ENCODE measurements at regions not wholly inside any gene's neighbourhood (a gene's known extent, or its start where the extent isn't known, plus 50 kb on each side); places are given as distances from the start of the nearest gene placed in this dataset.

DNA sequence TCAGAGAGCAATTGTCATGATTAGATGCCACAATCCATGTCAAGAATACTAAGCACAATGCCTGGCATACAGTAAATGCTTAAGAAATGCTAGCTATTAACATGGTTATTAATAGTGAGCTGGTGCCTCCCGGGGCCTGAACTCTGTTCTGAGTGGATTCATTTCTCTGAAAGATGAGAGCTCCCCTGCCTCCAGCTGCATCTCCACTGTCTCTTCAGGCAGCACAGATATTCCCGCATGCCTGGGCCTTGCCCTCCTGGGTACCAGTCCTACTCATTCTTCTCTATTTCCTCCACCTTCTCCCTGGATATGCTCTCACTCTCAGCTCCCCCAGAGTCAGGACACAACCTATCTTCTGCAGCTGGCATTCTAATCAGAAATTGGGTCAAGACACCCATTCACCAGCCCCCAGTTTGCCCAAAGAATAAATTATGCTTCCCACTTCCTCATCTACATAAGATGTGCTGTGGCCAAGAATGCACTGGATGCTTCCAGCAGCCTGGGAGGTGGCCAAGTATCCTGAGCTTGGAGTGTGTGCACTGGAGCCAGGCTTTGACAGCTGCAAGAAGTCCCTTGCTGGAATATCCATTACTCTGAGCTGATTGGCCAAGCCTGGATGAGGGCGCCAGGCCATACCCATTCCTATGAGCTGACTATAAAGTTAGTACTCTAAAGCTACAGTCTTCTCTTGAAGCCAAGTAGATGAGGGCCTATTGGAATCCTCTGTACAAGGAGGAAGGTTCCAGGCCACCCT, 669.0 kb downstream of the ACTL7B start:
- Histone ChIP-seq H3K4me1 (ENCODE audit: control insufficient read depth, insufficient read depth, low read length) (peaks cover 5% of the 10 kb centered on the region; the same call in 1 of the 2 replicates), H3K27me3 (ENCODE audit: control insufficient read depth, insufficient read depth, low read length) (no peaks in the 10 kb centered on the region), H3K4me3 (ENCODE audit: low read depth, low read length) (no peak overlapping the region), H3K9ac (ENCODE audit: low read length) (no peak overlapping the region), H3K27ac (ENCODE audit: low read depth, low read length) (no peak overlapping the region), H3K9me3 (ENCODE audit: control insufficient read depth, insufficient read depth, low read depth, low read length) (no peaks in the 10 kb centered on the region; the same call in 1 of the 2 replicates), H3K36me3 (ENCODE audit: control insufficient read depth, insufficient read depth, low read length) (no peaks in the 10 kb centered on the region)

DNA sequence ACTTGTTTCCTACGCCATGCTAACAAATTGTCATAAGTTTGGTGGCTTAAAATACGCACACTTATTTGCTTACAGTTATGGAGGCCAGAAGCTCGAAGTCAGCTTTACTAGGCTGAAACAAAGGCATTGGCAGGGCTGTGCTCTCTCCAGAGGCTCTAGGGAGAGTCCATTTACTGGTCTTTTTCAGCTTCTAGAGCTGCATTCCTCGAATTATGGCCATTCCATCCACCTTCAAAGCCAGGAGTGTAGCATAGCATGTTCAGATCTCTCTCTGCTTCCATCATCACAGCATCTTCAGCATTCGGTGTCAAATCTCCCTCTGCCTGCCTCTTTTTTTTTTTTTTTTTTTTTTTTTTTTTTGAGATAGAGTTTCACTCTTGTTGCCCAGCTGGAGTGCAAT, 670.2 kb downstream of the ACTL7B start:
- no peak overlapping the region for H3K9ac ChIP-seq (ENCODE audit: low read length)

DNA sequence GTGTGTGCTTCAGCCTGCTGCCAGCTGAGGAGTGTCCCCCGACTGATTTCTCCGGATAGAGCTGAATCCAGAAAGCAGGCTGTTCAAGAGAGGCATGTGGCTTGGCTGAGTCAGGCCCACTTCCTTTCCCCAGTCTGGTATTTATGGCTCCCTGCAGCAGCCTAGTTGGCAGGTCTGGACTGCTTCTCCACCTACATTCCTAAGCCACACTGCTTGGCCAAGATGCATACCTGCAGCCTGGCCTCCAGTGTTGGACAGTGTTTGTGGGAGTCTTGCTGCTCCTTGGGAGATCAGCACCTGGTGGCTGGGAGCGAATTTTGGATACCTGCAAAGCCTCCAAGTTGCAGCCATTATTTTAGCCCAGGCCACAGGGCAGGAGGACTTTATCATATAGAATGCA, 670.8 kb downstream of the ACTL7B start:
- Histone ChIP-seq H3K9ac (ENCODE audit: low read length) (no peak overlapping the region), H3K4me1 (ENCODE audit: control insufficient read depth, insufficient read depth, low read length) (peaks cover 5% of the 10 kb centered on the region; the same call in 1 of the 2 replicates), H3K4me3 (ENCODE audit: low read depth, low read length) (no peak overlapping the region), H3K27ac (ENCODE audit: low read depth, low read length) (no peak overlapping the region; the same call in 1 of the 2 replicates), H3K36me3 (ENCODE audit: control insufficient read depth, insufficient read depth, low read length) (no peaks in the 10 kb centered on the region), H3K9me3 (ENCODE audit: control insufficient read depth, insufficient read depth, low read depth, low read length) (no peaks in the 10 kb centered on the region; the same call in 1 of the 2 replicates), H3K27me3 (ENCODE audit: control insufficient read depth, insufficient read depth, low read length) (no peaks in the 10 kb centered on the region)

More for the DNA sequence above, 670.2 kb downstream of the ACTL7B start:
- no peaks in the 10 kb centered on the region for H3K36me3 ChIP-seq (ENCODE audit: control insufficient read depth, insufficient read depth, low read length)
- peaks cover 5% of the 10 kb centered on the region; the same call in 1 of the 2 replicates for H3K4me1 ChIP-seq (ENCODE audit: control insufficient read depth, insufficient read depth, low read length)
- no peaks in the 10 kb centered on the region; the same call in 1 of the 2 replicates for H3K9me3 ChIP-seq (ENCODE audit: control insufficient read depth, insufficient read depth, low read depth, low read length)
- no peak overlapping the region for H3K27ac ChIP-seq (ENCODE audit: low read depth, low read length)
- H3K4me3 ChIP-seq (ENCODE audit: low read depth, low read length): no peak overlapping the region
- H3K27me3 ChIP-seq (ENCODE audit: control insufficient read depth, insufficient read depth, low read length): no peaks in the 10 kb centered on the region

DNA sequence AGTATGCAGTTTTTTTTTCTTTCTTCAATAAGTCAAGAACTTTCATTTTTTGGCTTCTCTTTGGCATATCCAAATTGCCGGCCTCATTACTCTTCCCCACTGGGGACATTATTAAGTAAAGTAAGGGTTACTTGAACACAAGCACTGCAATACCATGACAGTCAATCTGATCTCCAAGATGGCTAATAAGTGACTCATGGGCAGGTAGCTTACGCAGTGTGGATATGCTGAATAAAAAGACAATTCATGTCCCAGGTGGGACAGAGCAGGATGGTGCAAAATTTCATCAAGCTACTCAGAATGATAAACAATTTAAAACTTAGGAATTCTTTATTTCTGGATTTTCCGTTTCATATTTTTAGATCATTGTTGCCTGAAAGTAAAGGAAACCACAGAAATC, 671.8 kb downstream of the ACTL7B start:
- Histone ChIP-seq H3K9me3 (ENCODE audit: control insufficient read depth, insufficient read depth, low read depth, low read length) (no peaks in the 10 kb centered on the region; the same call in 1 of the 2 replicates), H3K9ac (ENCODE audit: low read length) (no peak overlapping the region), H3K27ac (ENCODE audit: low read depth, low read length) (no peak overlapping the region), H3K36me3 (ENCODE audit: control insufficient read depth, insufficient read depth, low read length) (no peaks in the 10 kb centered on the region), H3K27me3 (ENCODE audit: control insufficient read depth, insufficient read depth, low read length) (no peaks in the 10 kb centered on the region), H3K4me3 (ENCODE audit: low read depth, low read length) (no peak overlapping the region), H3K4me1 (ENCODE audit: control insufficient read depth, insufficient read depth, low read length) (peaks cover 5% of the 10 kb centered on the region; the same call in 1 of the 2 replicates)

DNA sequence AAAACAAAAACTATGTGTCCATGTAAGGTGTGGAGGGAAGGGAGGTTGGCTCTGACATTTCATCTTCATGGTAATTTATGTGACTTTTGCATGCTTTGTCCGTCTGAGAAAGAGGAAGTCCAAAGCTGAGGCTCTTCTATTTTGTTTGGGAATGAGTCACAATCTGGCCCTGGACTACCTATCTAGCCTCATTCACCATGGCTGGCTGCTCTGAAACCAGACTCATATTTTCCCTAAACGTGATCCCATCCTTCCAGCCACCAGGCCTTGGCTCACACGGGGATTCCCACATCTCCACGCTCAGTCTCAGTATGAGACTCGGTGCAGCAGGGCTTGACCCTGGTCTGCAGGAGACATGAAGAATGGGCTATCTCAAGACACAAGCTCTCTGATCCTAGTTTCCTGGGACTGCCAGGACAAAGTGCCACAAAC, 672.8 kb downstream of the ACTL7B start:
- peaks cover 3% of the 10 kb centered on the region; the same call in 1 of the 2 replicates for H3K4me1 ChIP-seq (ENCODE audit: control insufficient read depth, insufficient read depth, low read length)
- H3K4me3 ChIP-seq (ENCODE audit: low read depth, low read length): no peak overlapping the region
- H3K27me3 ChIP-seq (ENCODE audit: control insufficient read depth, insufficient read depth, low read length): no peaks in the 10 kb centered on the region
- no peaks in the 10 kb centered on the region for H3K36me3 ChIP-seq (ENCODE audit: control insufficient read depth, insufficient read depth, low read length)
- no peaks in the 10 kb centered on the region; the same call in 1 of the 2 replicates for H3K9me3 ChIP-seq (ENCODE audit: control insufficient read depth, insufficient read depth, low read depth, low read length)
- no peak overlapping the region for H3K27ac ChIP-seq (ENCODE audit: low read depth, low read length)
- H3K9ac ChIP-seq (ENCODE audit: low read length): no peak overlapping the region

DNA sequence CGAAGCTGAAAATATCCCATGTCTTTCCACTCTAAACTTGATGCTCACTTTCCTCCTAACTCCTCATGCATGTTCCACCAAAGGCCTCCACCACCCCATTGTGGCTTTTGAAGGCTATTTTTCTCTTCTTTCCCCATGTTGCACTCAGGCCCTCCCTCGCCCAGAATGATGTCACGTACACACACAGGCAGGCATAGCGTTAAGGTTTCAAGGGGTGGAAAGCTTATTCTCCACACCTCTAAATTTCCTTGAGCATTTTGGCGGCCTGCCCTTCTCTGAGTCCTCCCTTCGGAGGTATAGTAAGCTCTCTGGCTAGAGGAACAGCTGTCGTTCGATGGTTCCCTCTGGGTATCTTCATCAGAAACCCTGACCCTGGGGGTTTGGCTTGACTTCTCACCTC, 673.5 kb downstream of the ACTL7B start:
- Histone ChIP-seq H3K4me3 (ENCODE audit: low read depth, low read length) (no peak overlapping the region), H3K9ac (ENCODE audit: low read length) (no peak overlapping the region), H3K27me3 (ENCODE audit: control insufficient read depth, insufficient read depth, low read length) (no peaks in the 10 kb centered on the region), H3K27ac (ENCODE audit: low read depth, low read length) (no peak overlapping the region), H3K4me1 (ENCODE audit: control insufficient read depth, insufficient read depth, low read length) (peaks cover 3% of the 10 kb centered on the region; the same call in 1 of the 2 replicates), H3K36me3 (ENCODE audit: control insufficient read depth, insufficient read depth, low read length) (no peaks in the 10 kb centered on the region), H3K9me3 (ENCODE audit: control insufficient read depth, insufficient read depth, low read depth, low read length) (no peaks in the 10 kb centered on the region; the same call in 1 of the 2 replicates)

DNA sequence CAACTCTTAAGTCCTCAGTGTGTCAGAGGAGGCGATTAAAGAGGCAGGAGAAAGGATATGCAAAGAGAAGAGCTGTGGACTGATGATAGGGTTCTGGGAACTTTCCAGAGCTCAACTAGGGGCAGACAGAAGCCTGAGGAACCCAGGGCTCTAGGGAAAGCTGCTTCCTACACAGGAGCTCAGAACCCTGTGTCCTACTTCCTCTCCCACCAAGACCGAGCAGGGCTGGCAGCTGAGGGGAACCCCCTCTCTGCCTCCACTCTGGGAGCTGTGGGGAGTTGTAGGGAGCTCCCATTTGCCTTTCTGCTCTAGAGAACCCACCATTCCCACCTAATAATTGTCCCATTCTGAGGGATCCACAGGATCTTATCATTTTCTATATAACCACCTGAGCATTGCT, 674.3 kb downstream of the ACTL7B start:
- Histone ChIP-seq H3K9me3 (ENCODE audit: control insufficient read depth, insufficient read depth, low read depth, low read length) (no peaks in the 10 kb centered on the region; the same call in 1 of the 2 replicates), H3K27me3 (ENCODE audit: control insufficient read depth, insufficient read depth, low read length) (no peaks in the 10 kb centered on the region), H3K9ac (ENCODE audit: low read length) (no peak overlapping the region), H3K4me3 (ENCODE audit: low read depth, low read length) (no peak overlapping the region), H3K4me1 (ENCODE audit: control insufficient read depth, insufficient read depth, low read length) (peaks cover 3% of the 10 kb centered on the region; the same call in 1 of the 2 replicates), H3K27ac (ENCODE audit: low read depth, low read length) (no peak overlapping the region), H3K36me3 (ENCODE audit: control insufficient read depth, insufficient read depth, low read length) (no peaks in the 10 kb centered on the region)

DNA sequence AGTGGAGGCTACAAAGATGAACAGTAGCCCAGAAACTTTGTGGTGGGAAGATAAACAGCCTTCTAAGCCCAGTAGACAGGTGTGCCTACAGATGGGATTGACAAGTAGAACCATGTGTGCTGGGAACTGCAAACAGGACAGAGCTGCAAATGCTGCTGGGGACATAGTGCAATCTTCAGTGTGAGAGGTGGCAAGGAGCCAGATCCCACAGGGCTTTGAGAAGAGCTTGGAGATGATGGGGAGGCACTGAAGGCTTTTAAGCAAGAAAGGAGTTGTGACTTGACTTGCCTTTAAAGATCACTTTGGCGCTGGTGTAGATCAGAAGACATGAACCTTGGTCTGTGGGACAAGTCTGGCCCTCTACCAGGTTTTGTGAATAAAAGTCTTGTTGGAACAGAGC, 675.2 kb downstream of the ACTL7B start:
- H3K27ac ChIP-seq (ENCODE audit: low read depth, low read length): no peak overlapping the region

DNA sequence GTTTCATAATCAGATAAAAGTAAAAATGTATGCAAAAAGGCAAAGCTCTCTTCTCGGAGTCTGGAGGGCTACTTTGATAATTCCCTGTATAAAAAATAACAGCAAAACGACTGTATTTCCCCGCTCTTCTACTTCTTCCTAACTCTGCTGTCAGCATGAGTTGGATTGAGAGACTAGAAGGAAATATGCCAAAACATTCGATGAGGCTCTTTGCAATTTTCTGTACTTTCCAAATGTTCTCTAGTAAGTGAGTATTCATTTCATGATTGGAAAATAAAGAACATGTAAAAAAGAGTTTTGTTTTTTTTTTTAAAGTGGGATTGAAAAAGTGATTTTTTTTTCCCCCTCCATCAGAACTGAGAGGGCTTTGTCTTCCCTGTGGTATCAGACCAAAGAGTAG, 677.5 kb downstream of the ACTL7B start:
- Histone ChIP-seq H3K27ac (ENCODE audit: low read depth, low read length) (no peak overlapping the region), H3K27me3 (ENCODE audit: control insufficient read depth, insufficient read depth, low read length) (no peaks in the 10 kb centered on the region), H3K9me3 (ENCODE audit: control insufficient read depth, insufficient read depth, low read depth, low read length) (no peaks in the 10 kb centered on the region; the same call in 1 of the 2 replicates), H3K9ac (ENCODE audit: low read length) (no peak overlapping the region), H3K4me3 (ENCODE audit: low read depth, low read length) (no peak overlapping the region), H3K4me1 (ENCODE audit: control insufficient read depth, insufficient read depth, low read length) (no peaks in the 10 kb centered on the region), H3K36me3 (ENCODE audit: control insufficient read depth, insufficient read depth, low read length) (no peaks in the 10 kb centered on the region)

More for the DNA sequence above, 675.2 kb downstream of the ACTL7B start:
- Histone ChIP-seq H3K4me1 (ENCODE audit: control insufficient read depth, insufficient read depth, low read length) (peaks cover 3% of the 10 kb centered on the region; the same call in 1 of the 2 replicates), H3K4me3 (ENCODE audit: low read depth, low read length) (no peak overlapping the region), H3K27me3 (ENCODE audit: control insufficient read depth, insufficient read depth, low read length) (no peaks in the 10 kb centered on the region), H3K9me3 (ENCODE audit: control insufficient read depth, insufficient read depth, low read depth, low read length) (no peaks in the 10 kb centered on the region; the same call in 1 of the 2 replicates), H3K36me3 (ENCODE audit: control insufficient read depth, insufficient read depth, low read length) (no peaks in the 10 kb centered on the region), H3K9ac (ENCODE audit: low read length) (no peak overlapping the region)

DNA sequence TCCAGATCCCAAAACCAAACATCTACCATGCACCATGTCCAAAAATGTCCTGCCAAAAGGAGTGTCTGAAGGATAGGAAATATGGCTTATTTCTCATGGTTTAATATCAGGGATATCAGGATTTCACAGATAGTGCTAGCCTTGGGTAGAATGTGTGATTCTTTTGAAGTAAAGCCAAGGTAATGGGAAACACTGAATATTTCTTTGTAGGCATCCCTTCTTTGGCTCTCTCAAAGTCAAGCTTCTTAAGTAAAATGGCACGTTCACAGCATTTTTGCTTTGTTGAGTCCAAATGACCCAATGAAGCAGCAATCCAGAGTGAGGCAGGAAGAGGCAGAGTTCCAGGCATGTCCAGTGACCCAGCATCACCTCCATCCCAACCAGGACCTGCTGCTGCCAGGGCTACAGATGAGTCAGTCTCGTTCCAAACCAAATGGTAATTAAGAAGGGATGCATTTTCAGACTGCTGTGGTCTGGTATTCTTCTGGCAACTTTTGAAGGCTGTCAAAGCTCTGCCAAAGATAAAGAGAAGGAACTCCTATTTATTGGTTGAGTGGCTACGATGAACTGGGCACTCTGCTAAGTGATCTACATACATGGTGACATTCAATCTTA, 678.8 kb upstream of the KLF4 start:
- Histone ChIP-seq H3K36me3 (ENCODE audit: control insufficient read depth, insufficient read depth, low read length) (no peaks in the 10 kb centered on the region), H3K4me1 (ENCODE audit: control insufficient read depth, insufficient read depth, low read length) (peaks cover 6% of the 10 kb centered on the region; the same call in 1 of the 2 replicates), H3K4me3 (ENCODE audit: low read depth, low read length) (no peak overlapping the region), H3K27ac (ENCODE audit: low read depth, low read length) (no peak overlapping the region), H3K9me3 (ENCODE audit: control insufficient read depth, insufficient read depth, low read depth, low read length) (no peaks in the 10 kb centered on the region), H3K9ac (ENCODE audit: low read length) (no peak overlapping the region), H3K27me3 (ENCODE audit: control insufficient read depth, insufficient read depth, low read length) (no peaks in the 10 kb centered on the region)

Measured in HUES6 (cell line).